ENCODE measurements at regions not wholly inside any gene's neighbourhood (a gene's known extent, or its start where the extent isn't known, plus 50 kb on each side); places are given as distances from the start of the nearest gene placed in this dataset.

DNA sequence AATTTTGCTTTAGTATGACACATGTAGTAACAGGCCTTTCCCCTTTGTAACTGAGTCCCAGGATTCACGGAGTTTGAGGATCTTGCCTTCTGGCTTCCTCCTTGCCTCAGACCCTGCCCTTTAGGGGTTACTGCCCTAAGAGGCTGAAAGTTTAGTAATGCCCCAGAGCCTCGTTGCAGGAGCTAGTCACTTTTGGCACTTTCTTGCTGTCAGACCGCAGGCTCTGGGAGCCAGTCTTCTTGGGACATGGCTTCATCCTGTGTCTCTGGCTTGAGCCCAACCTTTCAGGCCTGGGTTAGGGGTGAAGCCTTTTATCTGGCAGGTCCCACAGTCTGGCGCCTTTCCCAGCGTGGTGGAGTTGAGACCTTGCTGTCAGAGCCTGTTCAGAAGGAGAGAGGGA lies 185.6 kb upstream of the DMRT1 start:
- WGBS (ENCODE audit: insufficient coverage), result 90% methylated on average over 5 of the region's 5 CpGs
- H3K27ac ChIP-seq (ENCODE audit: low read length), result no peak overlapping the region
- no peaks in the 10 kb centered on the region for H3K36me3 Mint-ChIP-seq

DNA sequence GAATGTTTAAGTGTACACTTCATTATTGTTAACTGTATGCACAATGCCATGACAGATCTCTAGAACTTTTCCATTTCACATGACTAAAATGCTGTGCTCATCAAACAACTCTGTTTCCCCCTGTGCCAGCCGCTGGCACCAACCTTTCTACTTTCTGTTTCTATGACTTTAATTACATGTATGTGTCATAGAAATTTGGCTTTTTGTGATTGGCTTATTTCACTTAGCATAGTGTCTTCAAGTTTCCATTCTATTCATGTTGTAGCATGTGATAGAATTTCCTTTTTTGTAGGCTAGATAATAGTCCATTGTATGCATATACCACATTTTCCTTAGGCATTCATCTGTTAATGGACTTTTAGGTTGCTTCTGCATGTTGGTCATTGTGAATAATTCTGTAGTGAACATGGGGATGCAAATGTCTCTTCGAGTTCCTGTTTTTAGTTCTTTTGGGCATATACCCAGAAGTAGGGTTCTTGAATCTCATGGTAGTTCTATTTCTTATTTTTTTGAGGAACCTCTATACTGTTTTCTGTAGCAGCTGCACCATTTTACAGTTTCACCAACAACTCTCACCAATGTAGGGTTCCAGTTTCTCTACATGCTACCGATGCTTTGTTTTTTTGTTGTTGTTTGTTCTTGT lies 184.4 kb upstream of the DMRT1 start:
- Mint-ChIP-seq H3K9me3 (no peaks in the 10 kb centered on the region), H3K4me3 (no peak overlapping the region), H3K27ac (peak overlapping the region in 1 of 2 donors; percentile 50), H3K36me3 (no peaks in the 10 kb centered on the region), H3K27me3 (ENCODE audit: low read depth in 2 of 2) (no peaks in the 10 kb centered on the region), H3K4me1 (peaks cover 33 to 47% of the 10 kb centered on the region in 2 donors)
- 40% methylated on average over 1 of the region's 3 CpGs for WGBS (ENCODE audit: insufficient coverage)
- TF ChIP-seq, protein P1, sequence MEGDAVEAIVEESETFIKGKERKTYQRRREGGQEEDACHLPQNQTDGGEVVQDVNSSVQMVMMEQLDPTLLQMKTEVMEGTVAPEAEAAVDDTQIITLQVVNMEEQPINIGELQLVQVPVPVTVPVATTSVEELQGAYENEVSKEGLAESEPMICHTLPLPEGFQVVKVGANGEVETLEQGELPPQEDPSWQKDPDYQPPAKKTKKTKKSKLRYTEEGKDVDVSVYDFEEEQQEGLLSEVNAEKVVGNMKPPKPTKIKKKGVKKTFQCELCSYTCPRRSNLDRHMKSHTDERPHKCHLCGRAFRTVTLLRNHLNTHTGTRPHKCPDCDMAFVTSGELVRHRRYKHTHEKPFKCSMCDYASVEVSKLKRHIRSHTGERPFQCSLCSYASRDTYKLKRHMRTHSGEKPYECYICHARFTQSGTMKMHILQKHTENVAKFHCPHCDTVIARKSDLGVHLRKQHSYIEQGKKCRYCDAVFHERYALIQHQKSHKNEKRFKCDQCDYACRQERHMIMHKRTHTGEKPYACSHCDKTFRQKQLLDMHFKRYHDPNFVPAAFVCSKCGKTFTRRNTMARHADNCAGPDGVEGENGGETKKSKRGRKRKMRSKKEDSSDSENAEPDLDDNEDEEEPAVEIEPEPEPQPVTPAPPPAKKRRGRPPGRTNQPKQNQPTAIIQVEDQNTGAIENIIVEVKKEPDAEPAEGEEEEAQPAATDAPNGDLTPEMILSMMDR (IDR thresholded peaks at IDR 0.05), result no peak
- Histone ChIP-seq H3K4me3 (ENCODE audit: low read length) (no peak overlapping the region), H3K27ac (ENCODE audit: low read length) (no peak overlapping the region), H3K27me3 (ENCODE audit: control insufficient read depth, insufficient read depth, low read length) (no peaks in the 10 kb centered on the region), H3K4me1 (ENCODE audit: control insufficient read depth, insufficient read depth, low read length) (peaks cover 17% of the 10 kb centered on the region), H3K36me3 (ENCODE audit: control insufficient read depth, insufficient read depth, low read length) (no peaks in the 10 kb centered on the region), H3K9me3 (ENCODE audit: control insufficient read depth, insufficient read depth, low read length) (no peaks in the 10 kb centered on the region)
- DNase-seq (no peak), ATAC-seq (peak in 2 of 3 donors; percentile 21 to 50)
- intact Hi-C loops (cut with micrococcal nuclease), result no loop called here

More for the DNA sequence above, 185.6 kb upstream of the DMRT1 start:
- Mint-ChIP-seq H3K4me1 (peaks cover 36 to 53% of the 10 kb centered on the region in 2 donors), H3K9me3 (no peaks in the 10 kb centered on the region), H3K4me3 (no peak overlapping the region), H3K27me3 (ENCODE audit: low read depth in 2 of 2) (no peaks in the 10 kb centered on the region), H3K27ac (peak overlapping the region in 1 of 2 donors; percentile 20)
- peaks cover 17% of the 10 kb centered on the region for H3K4me1 ChIP-seq (ENCODE audit: control insufficient read depth, insufficient read depth, low read length)
- H3K36me3 ChIP-seq (ENCODE audit: control insufficient read depth, insufficient read depth, low read length), result no peaks in the 10 kb centered on the region
- ATAC-seq, result peak in 1 of 3 donors; percentile 59
- H3K27me3 ChIP-seq (ENCODE audit: control insufficient read depth, insufficient read depth, low read length), result no peaks in the 10 kb centered on the region
- intact Hi-C loops (cut with micrococcal nuclease), result no loop called here
- TF ChIP-seq, protein P1 (IDR thresholded peaks at IDR 0.05), result no peak
- H3K4me3 ChIP-seq (ENCODE audit: low read length), result no peak overlapping the region
- no peaks in the 10 kb centered on the region for H3K9me3 ChIP-seq (ENCODE audit: control insufficient read depth, insufficient read depth, low read length)
- DNase-seq, result peak in 1 of 2 donors; percentile 23

DNA sequence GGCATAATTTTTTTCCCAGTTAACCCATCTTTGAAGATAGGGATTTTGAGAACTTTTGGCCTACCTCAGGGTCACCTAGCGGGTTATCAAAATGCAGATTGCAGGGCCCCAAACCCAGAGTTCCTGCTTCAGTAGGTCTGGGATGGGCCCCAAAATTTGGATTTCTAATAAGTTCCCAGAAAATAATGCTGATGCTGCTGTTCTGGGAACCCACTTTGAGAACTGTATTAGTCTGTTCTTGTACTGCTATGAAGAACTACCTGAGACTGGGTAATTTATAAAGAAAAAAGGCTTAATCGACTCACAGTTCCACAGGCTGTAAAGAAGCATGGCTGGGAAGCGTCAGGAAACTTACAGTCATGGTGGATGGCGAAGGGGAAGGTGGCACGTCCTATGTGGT lies 182.2 kb upstream of the DMRT1 start:
- H3K27me3 ChIP-seq (ENCODE audit: control insufficient read depth, insufficient read depth, low read length), result no peaks in the 10 kb centered on the region
- DNase-seq, result no peak
- peaks cover 17% of the 10 kb centered on the region for H3K4me1 ChIP-seq (ENCODE audit: control insufficient read depth, insufficient read depth, low read length)
- no peaks in the 10 kb centered on the region for H3K27me3 Mint-ChIP-seq (ENCODE audit: low read depth in 2 of 2)
- no peaks in the 10 kb centered on the region for H3K36me3 Mint-ChIP-seq
- H3K27ac Mint-ChIP-seq, result no peak overlapping the region
- no peaks in the 10 kb centered on the region for H3K9me3 Mint-ChIP-seq
- H3K9me3 ChIP-seq (ENCODE audit: control insufficient read depth, insufficient read depth, low read length), result no peaks in the 10 kb centered on the region
- TF ChIP-seq, protein P1 (IDR thresholded peaks at IDR 0.05), result no peak
- no peak overlapping the region for H3K4me3 ChIP-seq (ENCODE audit: low read length)
- intact Hi-C loops (cut with micrococcal nuclease), result no loop called here
- peak overlapping the region; percentile 21 for H3K4me3 Mint-ChIP-seq
- WGBS (ENCODE audit: insufficient coverage), result 73% methylated on average over 5 of the region's 5 CpGs
- H3K4me1 Mint-ChIP-seq, result peaks cover 34 to 47% of the 10 kb centered on the region in 2 donors
- no peak for ATAC-seq
- H3K27ac ChIP-seq (ENCODE audit: low read length), result no peak overlapping the region
- no peaks in the 10 kb centered on the region for H3K36me3 ChIP-seq (ENCODE audit: control insufficient read depth, insufficient read depth, low read length)

DNA sequence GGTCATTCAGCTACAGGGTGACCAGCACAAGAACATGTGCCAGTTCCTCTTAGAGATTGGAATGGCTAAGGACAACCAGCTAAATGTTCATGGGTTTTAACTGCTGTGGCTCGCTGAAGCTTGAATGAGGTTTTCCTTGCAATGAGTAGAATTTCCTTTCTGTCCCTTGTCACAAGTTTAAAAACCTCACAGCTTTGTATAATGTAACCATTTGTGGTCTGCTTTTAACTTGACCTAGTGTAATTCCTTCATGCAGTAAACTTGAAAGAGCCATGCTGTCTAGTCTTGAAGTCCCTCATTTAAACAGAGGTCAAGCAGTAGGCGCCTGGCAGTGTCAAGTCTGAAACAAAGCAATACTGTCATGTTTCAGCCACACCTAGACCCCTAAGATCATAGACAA lies 181.3 kb upstream of the DMRT1 start:
- DNase-seq (no peak), ATAC-seq (peak; percentile 51 to 65 (median 55))
- no peaks in the 10 kb centered on the region for H3K36me3 ChIP-seq (ENCODE audit: control insufficient read depth, insufficient read depth, low read length)
- no peaks in the 10 kb centered on the region for H3K9me3 ChIP-seq (ENCODE audit: control insufficient read depth, insufficient read depth, low read length)
- no peaks in the 10 kb centered on the region for H3K27me3 ChIP-seq (ENCODE audit: control insufficient read depth, insufficient read depth, low read length)
- peak overlapping the region; percentile 10 for H3K27ac ChIP-seq (ENCODE audit: low read length)
- Mint-ChIP-seq H3K27ac (peak overlapping the region; percentile 42 to 57), H3K4me1 (peaks cover 34 to 42% of the 10 kb centered on the region in 2 donors), H3K9me3 (no peaks in the 10 kb centered on the region), H3K27me3 (ENCODE audit: low read depth in 2 of 2) (peaks cover 0 to 2% of the 10 kb centered on the region in 2 donors), H3K36me3 (no peaks in the 10 kb centered on the region), H3K4me3 (peak overlapping the region; percentile 45)
- peaks cover 17% of the 10 kb centered on the region for H3K4me1 ChIP-seq (ENCODE audit: control insufficient read depth, insufficient read depth, low read length)
- WGBS (ENCODE audit: insufficient coverage), result 3% methylated on average over 2 of the region's 2 CpGs
- TF ChIP-seq, protein P1 (IDR thresholded peaks at IDR 0.05), result no peak
- H3K4me3 ChIP-seq (ENCODE audit: low read length), result no peak overlapping the region
- intact Hi-C loops (cut with micrococcal nuclease), result no loop called here
